ENCODE measurements at regions not wholly inside any gene's neighbourhood (a gene's known extent, or its start where the extent isn't known, plus 50 kb on each side); places are given as distances from the start of the nearest gene placed in this dataset.
"Not testable (repeated sequence)": the region's sequence is repeated elsewhere in the genome, so short reads cannot be mapped to it uniquely, and the experiment has no call there.

DNA sequence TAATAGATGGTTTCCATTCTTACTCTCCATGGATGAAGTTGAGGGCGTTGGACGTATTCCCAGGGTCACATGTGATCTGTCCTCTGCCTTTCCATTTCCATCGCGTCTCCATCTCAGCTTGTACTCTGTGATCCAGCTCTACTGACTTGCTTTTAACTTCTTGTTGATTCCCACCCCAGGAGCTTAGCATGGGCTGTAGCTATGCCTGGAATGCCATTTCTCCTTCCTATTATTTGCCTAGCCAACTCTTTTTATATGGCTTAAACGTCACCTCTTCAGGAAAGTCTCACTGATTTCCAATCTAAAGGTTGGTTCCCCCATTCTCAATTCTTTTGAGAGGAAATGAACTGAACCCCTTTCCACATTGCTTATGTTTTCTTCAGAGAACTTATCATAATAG is 475.9 kb downstream of the XYLT1 start:
- H3K27ac Mint-ChIP-seq = no peak overlapping the region

DNA sequence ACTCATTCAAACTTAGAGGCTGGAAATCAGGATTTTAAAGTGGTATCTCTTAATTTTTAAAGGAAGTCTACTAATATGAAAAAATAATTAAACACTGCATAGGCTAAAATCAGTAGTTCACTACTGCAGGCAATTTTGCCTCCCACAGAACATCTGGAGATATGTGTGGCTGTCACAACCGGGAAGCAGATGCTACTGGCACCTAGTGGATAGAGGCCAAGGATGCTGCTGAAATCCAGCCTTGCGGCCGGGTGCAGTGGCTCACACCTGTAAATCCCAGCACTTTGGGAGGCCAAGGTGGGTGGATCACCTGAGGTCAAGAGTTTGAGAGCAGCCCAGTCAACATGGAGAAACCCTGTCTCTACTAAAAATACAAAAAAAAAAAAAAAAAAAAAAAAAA is 473.9 kb downstream of the XYLT1 start:
- H3K9me3 Mint-ChIP-seq = no peaks in the 10 kb centered on the region
- H3K27ac Mint-ChIP-seq = no peak overlapping the region
- H3K36me3 Mint-ChIP-seq = no peaks in the 10 kb centered on the region
- no peak overlapping the region for H3K4me3 Mint-ChIP-seq
- peaks cover 27% of the 10 kb centered on the region for H3K4me1 Mint-ChIP-seq
- peaks cover 1% of the 10 kb centered on the region for H3K27me3 Mint-ChIP-seq

More for the DNA sequence above, 475.9 kb downstream of the XYLT1 start:
- no peaks in the 10 kb centered on the region for H3K9me3 Mint-ChIP-seq
- H3K4me3 Mint-ChIP-seq = no peak overlapping the region
- H3K36me3 Mint-ChIP-seq = no peaks in the 10 kb centered on the region
- H3K4me1 Mint-ChIP-seq = peaks cover 27% of the 10 kb centered on the region
- peaks cover 1% of the 10 kb centered on the region for H3K27me3 Mint-ChIP-seq

DNA sequence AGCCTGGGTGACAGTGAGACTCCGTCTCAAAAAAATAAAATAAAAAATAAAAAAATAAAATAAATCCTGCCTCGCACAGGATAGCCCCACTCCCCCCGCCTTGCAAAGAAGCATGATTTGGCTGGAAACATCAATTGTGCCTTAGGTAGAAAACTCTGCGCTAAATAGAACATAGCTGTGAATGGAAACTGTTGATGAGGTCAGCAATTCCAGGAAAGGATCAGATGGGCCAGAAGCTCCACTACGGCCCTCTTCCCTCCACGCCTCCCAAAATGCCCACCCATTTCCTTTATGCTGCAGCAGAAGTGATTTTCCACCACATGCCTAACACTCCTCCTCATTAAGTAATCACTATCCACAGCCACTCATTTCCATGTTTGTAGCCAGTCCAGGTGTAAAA is 473.4 kb downstream of the XYLT1 start:
- no peak overlapping the region for H3K27ac Mint-ChIP-seq
- H3K9me3 Mint-ChIP-seq = no peaks in the 10 kb centered on the region
- peaks cover 1% of the 10 kb centered on the region for H3K27me3 Mint-ChIP-seq
- H3K36me3 Mint-ChIP-seq = no peaks in the 10 kb centered on the region
- peaks cover 27% of the 10 kb centered on the region for H3K4me1 Mint-ChIP-seq
- H3K4me3 Mint-ChIP-seq = no peak overlapping the region

DNA sequence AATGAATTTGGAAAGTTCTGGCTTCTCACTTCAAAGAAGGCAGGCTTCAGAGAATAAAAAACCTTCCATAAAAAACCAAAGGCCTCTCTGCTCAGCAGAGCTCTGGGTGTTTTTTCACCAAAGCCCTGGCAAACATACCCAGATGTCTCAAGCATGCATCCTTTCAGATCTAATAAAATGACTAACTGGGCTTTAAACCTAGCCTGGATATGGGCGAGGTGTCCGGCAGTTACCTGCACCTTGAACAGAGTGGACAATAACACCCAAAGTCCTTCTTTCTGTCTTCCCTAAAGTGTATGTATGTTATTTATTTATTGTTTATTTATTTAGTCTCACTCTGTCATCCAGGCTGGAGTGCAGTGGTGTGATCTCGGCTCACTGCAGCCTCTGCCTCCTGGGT is 469.3 kb downstream of the XYLT1 start:
- H3K36me3 Mint-ChIP-seq = peaks cover 2% of the 10 kb centered on the region
- no peak overlapping the region for H3K4me3 Mint-ChIP-seq
- no peak overlapping the region for H3K27ac Mint-ChIP-seq
- peaks cover 1% of the 10 kb centered on the region for H3K27me3 Mint-ChIP-seq
- no peaks in the 10 kb centered on the region for H3K4me1 Mint-ChIP-seq
- H3K9me3 Mint-ChIP-seq = peaks cover 5% of the 10 kb centered on the region

DNA sequence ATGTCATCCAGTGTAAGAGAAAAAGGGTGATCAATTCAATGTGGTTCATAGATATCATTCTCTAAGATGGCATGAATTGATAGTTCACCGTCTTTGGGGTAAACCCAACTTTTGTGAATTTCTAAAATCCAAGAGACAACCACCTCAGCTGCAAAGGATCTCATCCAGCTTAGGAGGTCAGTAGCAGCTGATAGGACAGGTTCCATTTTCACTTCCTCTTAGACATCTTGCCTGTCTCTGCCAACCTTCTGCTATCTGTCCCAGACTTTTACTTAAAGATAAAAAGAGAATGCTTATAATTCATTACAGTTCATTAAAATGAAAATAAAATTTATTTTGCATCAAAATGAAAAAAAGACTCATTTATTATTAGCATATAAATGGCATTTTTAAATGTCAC is 468.2 kb downstream of the XYLT1 start:
- peaks cover under 1% of the 10 kb centered on the region for H3K27me3 Mint-ChIP-seq
- no peak overlapping the region for H3K27ac Mint-ChIP-seq
- no peak overlapping the region for H3K4me3 Mint-ChIP-seq
- H3K9me3 Mint-ChIP-seq = peaks cover 5% of the 10 kb centered on the region
- no peaks in the 10 kb centered on the region for H3K4me1 Mint-ChIP-seq
- H3K36me3 Mint-ChIP-seq = peaks cover 2% of the 10 kb centered on the region

DNA sequence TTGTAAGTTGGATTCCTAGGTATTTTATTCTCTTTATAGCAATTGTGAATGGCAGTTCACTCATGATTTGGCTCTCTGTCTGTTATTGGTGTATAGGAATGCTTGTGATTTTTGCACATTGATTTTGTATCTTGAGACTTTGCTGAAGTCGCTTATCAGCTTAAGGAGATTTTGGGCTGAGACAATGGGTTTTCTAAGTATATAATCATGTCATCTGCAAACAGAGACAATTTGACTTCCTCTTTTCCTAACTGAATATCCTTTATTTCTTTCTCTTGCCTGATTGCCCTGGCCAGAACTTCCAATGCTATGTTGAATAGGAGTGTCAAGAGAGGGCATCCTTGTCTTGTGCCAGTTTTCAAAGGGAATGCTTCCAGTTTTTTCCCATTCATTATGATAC is 464.8 kb downstream of the XYLT1 start:
- H3K4me1 Mint-ChIP-seq, H3K27me3 Mint-ChIP-seq, H3K36me3 Mint-ChIP-seq, H3K9me3 Mint-ChIP-seq, H3K4me3 Mint-ChIP-seq, H3K27ac Mint-ChIP-seq: not testable (repeated sequence)

DNA sequence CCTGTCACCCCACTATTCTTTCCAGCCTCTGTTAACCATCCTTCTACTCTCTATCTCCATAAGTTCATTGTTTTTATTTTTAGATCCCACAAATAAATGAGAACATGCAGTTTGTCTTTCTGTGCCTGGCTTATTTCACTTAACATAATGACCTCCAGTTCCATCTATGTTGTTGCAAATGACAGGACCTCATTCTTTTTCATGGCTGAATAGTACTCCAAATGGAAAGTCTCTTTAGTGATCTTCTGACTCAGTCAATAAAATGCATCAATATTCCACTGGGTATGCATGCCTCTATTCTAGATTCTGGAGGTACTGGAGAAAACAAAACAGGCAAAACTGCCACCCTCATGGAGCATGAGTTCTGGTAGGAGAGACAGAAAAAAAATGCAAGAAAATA is 459.0 kb downstream of the XYLT1 start:
- Mint-ChIP-seq H3K27ac (peak overlapping the region; percentile 42), H3K36me3 (peaks cover 3% of the 10 kb centered on the region), H3K9me3 (no peaks in the 10 kb centered on the region), H3K27me3 (no peaks in the 10 kb centered on the region), H3K4me3 (no peak overlapping the region), H3K4me1 (peaks cover 29% of the 10 kb centered on the region)

DNA sequence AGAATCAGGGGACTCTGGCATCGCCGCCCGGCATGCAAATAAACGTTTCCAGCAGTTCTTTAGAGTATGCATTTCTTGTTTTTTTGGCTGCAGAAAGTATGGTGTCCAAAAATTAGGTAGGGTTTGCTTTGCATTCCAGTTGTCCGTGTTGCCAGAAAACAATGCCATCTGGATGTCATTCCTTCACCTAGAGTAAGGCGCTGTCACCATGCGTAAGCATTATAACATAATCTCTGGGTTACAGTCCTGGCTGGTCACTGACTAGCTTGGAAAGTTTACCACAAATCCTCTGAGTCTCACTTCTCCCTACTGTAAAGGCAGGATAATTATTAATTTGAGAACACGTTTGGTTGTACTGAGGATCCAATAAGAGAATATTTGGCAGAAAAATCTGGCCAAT is 457.7 kb downstream of the XYLT1 start:
- H3K4me1 Mint-ChIP-seq = peaks cover 33% of the 10 kb centered on the region
- no peaks in the 10 kb centered on the region for H3K27me3 Mint-ChIP-seq
- peaks cover 8% of the 10 kb centered on the region for H3K36me3 Mint-ChIP-seq
- peak overlapping the region; percentile 94 for H3K27ac Mint-ChIP-seq
- peak overlapping the region; percentile 89 for H3K4me3 Mint-ChIP-seq
- H3K9me3 Mint-ChIP-seq = no peaks in the 10 kb centered on the region

DNA sequence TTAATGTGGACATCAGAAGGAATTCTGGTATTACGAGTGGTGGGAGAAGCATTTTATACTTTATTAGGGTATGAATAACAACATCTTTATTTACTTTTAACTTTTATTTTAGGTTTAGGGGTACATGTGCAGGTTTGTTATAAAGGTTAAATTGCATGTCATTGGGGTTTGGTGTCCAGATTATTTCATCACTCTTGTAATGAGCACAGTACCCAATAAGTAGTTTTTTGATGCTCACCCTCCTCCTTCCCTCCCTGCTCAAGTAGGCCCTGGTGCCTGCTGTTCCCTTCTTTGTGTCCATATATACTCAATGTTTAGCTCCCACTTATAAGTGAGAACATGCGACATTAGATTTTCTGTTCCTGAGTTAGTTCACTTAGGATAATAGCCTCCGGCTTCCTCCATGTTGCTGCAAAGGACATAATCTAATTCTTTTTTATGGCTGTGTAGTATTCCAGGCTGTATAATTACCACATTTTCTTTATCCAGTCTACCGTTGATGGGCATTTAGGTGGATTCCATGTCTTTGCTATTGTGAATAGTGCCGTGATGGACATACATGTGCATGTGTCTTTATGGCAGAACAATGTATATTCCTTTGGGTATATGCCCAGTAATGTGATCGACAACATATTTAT is 456.2 kb downstream of the XYLT1 start:
- H3K4me3 Mint-ChIP-seq = peak overlapping the region; percentile 37
- H3K27me3 Mint-ChIP-seq = no peaks in the 10 kb centered on the region
- H3K9me3 Mint-ChIP-seq = no peaks in the 10 kb centered on the region
- peaks cover 42% of the 10 kb centered on the region for H3K4me1 Mint-ChIP-seq
- peaks cover 8% of the 10 kb centered on the region for H3K36me3 Mint-ChIP-seq
- H3K27ac Mint-ChIP-seq = no peak overlapping the region

DNA sequence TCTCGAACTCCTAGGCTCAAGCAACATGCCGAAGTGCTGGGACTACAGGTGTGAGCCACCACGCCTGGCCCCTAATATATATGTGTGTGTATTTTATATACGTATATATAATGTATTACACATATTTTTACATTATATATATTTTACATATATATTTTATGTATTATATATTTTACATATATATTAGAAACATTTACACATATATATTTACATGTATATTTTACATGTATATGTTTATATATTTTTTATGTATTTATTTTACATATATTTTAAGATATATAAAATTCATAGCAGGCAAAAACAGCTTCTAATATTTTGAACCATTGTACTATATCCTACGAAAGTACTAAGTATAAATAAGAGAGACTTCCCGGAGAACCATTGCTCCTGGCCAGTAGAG is 455.1 kb downstream of the XYLT1 start:
- Mint-ChIP-seq H3K9me3 (no peaks in the 10 kb centered on the region), H3K36me3 (peaks cover 8% of the 10 kb centered on the region), H3K4me3 (no peak overlapping the region), H3K4me1 (peaks cover 42% of the 10 kb centered on the region), H3K27ac (no peak overlapping the region), H3K27me3 (no peaks in the 10 kb centered on the region)

DNA sequence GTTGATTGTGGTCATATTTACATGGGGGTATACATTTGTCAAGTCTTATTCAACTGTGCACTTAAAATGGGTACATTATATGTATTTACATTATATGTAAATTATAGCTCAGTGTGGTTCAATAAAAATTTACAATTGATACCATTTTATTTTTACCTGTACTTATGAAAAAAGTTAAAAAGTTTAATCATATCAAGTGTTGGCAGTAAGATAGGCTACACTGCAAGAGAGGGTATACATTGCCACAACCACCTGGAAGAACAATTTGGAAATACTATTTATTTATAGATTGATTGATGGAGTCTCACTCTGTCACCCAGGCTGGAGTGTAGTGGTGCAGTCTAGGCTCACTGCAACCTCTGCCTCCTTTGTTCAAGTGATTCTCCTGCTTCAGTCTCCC is 453.3 kb downstream of the XYLT1 start:
- H3K27ac Mint-ChIP-seq = no peak overlapping the region
- peaks cover 35% of the 10 kb centered on the region for H3K4me1 Mint-ChIP-seq
- no peaks in the 10 kb centered on the region for H3K9me3 Mint-ChIP-seq
- peaks cover 8% of the 10 kb centered on the region for H3K36me3 Mint-ChIP-seq
- H3K4me3 Mint-ChIP-seq = no peak overlapping the region
- no peaks in the 10 kb centered on the region for H3K27me3 Mint-ChIP-seq

DNA sequence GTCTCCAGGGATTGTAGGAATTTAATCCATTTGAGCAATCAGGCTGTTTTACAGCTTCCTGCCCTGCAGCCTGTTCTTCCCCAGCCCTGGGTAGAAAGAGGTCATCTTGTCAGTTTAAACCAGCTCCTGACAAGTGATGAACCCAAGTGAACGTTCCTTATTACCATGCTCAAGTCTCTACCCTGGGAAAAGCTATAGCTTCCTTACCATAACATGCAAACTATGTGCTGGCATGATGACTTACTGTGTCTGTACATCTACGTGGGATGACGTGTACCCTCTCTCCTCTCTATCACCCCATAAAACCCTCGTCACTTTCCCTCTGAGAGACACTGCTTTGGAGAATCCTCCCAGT is 452.2 kb downstream of the XYLT1 start:
- Mint-ChIP-seq H3K4me3 (no peak overlapping the region), H3K36me3 (peaks cover 8% of the 10 kb centered on the region), H3K27ac (no peak overlapping the region), H3K27me3 (no peaks in the 10 kb centered on the region), H3K4me1 (peaks cover 23% of the 10 kb centered on the region), H3K9me3 (no peaks in the 10 kb centered on the region)

DNA sequence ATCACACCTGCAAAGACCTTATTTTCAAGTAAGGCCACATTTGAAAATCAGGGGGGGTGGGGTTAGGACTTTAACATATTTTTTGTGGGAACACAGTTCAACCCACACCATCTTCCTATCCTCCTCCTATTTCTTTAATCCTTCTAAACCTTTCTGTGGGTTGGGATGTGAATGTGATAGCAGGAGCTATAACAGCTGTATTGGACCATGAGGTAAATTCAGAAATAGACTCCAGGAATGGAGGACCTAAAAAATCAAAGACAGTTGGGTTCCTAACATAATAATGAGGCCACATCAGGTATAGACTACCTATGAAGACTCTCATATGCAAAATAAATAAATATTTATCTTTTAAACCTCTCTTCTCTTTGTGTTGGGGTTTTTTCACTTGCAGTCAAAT is 451.4 kb downstream of the XYLT1 start:
- H3K4me3 Mint-ChIP-seq = no peak overlapping the region
- H3K9me3 Mint-ChIP-seq = no peaks in the 10 kb centered on the region
- H3K27ac Mint-ChIP-seq = no peak overlapping the region
- peaks cover 8% of the 10 kb centered on the region for H3K36me3 Mint-ChIP-seq
- H3K4me1 Mint-ChIP-seq = peaks cover 20% of the 10 kb centered on the region
- H3K27me3 Mint-ChIP-seq = no peaks in the 10 kb centered on the region

DNA sequence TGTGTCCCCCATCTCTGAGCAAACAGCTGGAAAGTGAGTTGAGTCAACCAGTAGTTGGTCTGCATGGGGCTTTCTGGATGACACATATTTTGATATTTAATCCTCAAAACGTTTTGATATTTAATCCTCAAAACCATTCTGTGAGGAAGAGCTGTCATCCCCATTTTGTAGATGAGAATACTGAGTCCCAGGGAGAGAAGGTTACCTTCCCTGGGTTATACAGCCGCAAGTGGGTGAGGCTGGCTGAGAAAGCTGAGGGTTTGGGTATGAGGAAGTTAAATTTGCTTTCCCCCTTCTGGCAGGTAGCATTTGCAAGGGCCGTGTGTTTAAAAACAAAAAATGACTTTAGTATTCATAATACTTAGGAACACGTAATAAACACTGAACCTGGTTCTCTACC is 447.2 kb downstream of the XYLT1 start:
- Mint-ChIP-seq H3K27ac (no peak overlapping the region), H3K9me3 (no peaks in the 10 kb centered on the region), H3K4me3 (no peak overlapping the region), H3K36me3 (no peaks in the 10 kb centered on the region), H3K4me1 (peaks cover 40% of the 10 kb centered on the region), H3K27me3 (no peaks in the 10 kb centered on the region)

DNA sequence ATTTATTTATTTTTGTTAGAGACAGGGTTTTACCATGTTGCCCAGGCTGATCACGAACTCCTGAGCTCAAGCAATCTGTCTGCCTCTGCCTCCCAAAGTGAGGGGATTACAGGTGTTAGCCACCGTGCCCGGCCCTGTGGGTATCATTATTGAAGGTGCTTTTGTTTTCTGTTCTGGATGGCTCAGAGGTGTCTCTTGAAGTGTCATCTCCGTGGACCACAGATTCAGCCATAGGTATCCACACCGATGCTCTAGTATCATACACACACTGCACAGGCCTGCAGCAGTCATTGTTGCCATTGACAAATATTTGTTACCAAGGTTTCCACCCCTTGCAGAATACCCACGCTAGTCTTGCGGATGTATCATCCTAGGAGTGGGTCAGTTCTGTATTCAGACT is 446.2 kb downstream of the XYLT1 start:
- Mint-ChIP-seq H3K27ac (no peak overlapping the region), H3K4me1 (peaks cover 37% of the 10 kb centered on the region), H3K9me3 (peaks cover 5% of the 10 kb centered on the region), H3K27me3 (no peaks in the 10 kb centered on the region), H3K36me3 (peaks cover 6% of the 10 kb centered on the region), H3K4me3 (no peak overlapping the region)

DNA sequence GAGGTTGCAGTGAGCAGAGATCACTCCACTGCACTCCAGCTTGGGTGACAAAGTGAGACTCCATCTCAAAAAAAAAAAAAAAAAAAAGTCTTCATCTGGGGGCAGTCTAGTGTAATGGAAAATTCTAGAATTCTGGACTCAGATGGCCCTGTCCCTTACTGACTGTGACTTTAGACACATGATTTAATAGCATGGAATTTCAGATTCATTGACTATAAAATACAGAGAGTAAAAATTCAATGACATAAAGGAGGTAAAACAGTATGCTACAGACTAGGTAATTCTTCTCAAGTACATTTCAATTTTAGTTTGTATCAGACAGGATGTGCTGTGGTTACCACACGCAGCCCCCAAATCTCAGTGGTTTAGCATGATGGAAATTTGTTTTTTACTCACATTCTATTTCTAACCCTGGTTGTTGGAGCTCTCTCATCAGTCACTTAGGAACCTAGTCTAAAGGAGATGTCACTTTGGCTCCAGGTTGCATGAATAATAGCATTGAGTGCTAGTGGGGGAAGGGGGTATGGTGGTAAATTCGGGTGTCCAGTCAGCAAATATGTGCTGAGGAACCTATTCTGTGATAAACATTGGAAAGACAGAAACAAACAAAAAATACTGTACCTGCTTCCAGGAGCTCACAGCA is 444.0 kb downstream of the XYLT1 start:
- peaks cover 37% of the 10 kb centered on the region for H3K4me1 Mint-ChIP-seq
- H3K27me3 Mint-ChIP-seq = no peaks in the 10 kb centered on the region
- H3K4me3 Mint-ChIP-seq = peak overlapping the region; percentile 21
- H3K27ac Mint-ChIP-seq = peak overlapping the region; percentile 11
- H3K36me3 Mint-ChIP-seq = peaks cover 10% of the 10 kb centered on the region
- peaks cover 5% of the 10 kb centered on the region for H3K9me3 Mint-ChIP-seq
